ENCODE measurements at regions not wholly inside any gene's neighbourhood (a gene's known extent, or its start where the extent isn't known, plus 50 kb on each side); places are given as distances from the start of the nearest gene placed in this dataset.

GRCh38 chr2:16747689-16748088 is 82.1 kb upstream of the CYRIA start:
- no peak for TF ChIP-seq EGR2 (tag by site-specific recombination; IDR thresholded peaks at IDR 0.05; ENCODE audit: low read depth)
- TF ChIP-seq CTCF (tag by site-specific recombination; IDR thresholded peaks at IDR 0.05), result no peak
- TF ChIP-seq YY1 (tag by site-specific recombination; IDR thresholded peaks at IDR 0.05), result no peak
- TF ChIP-seq ZNF274 (IDR thresholded peaks at IDR 0.05; ENCODE audit: low read length), result no peak
- TF ChIP-seq ZNF274 (tag by site-specific recombination; IDR thresholded peaks at IDR 0.05; ENCODE audit: borderline replicate concordance), result no peak
- no peak for TF ChIP-seq ZBTB1 (tag by site-specific recombination; IDR thresholded peaks at IDR 0.05)
- TF ChIP-seq ZFP37 (tag by site-specific recombination; IDR thresholded peaks at IDR 0.05), result no peak
- TF ChIP-seq ZFP41 (tag by site-specific recombination; IDR thresholded peaks at IDR 0.05; ENCODE audit: borderline replicate concordance), result no peak
- no peak for TF ChIP-seq HOXA7 (CRISPR knock-in tag; IDR thresholded peaks at IDR 0.05; ENCODE audit: borderline replicate concordance)
- no peak for TF ChIP-seq ZNF549 (tag by site-specific recombination; IDR thresholded peaks at IDR 0.05)
- no peak for TF ChIP-seq ZNF121 (tag by site-specific recombination; IDR thresholded peaks at IDR 0.05)
- TF ChIP-seq ZNF777 (tag by site-specific recombination; IDR thresholded peaks at IDR 0.05; ENCODE audit: borderline replicate concordance), result no peak
